B cell (primary cell): ENCODE measurements at regions not wholly inside any gene's neighbourhood (a gene's known extent, or its start where the extent isn't known, plus 50 kb on each side); places are given as distances from the start of the nearest gene placed in this dataset.

Experiments
- ATAC-seq: fragments of 200-7000 bp; cut with Tn5 transposase; one replicate; pipeline ENCODE4 v1.10.0; 2021; ENCODE audit warnings: low read depth, mild to moderate bottlenecking, moderate number of reproducible peaks, moderate library complexity
- CTCF ChIA-PET: fragments of 350-600 bp; sonication (Branson Sonifier 250); formaldehyde crosslinking; loops from one replicate; lab custom pipeline; 2021; ENCODE audit warnings: antibody characterized with exemption, inconsistent platforms; lab: Charles Lee
- POLR2A ChIA-PET: fragments of 350-600 bp; sonication (Branson Sonifier 250); formaldehyde crosslinking; loops from one replicate; lab custom pipeline; 2021; ENCODE audit warnings: antibody characterized with exemption; lab: Charles Lee
- DNase-seq: peaks from one replicate; pipeline ENCODE4 v3.0.0; 2013
- H2AFZ ChIP-seq: 2 replicates; pipeline ENCODE4 v1.6.1; 2012; ENCODE audit warnings: mild to moderate bottlenecking, low read depth, low read length; ENCODE audit not compliant: insufficient read depth, poor library complexity, severe bottlenecking
- H3K27ac ChIP-seq, 2 donors: 1 replicate in 1 of 2; 2 replicates in 1 of 2; pipeline ENCODE4 v1.5.1; 2012 to 2013; ENCODE audit warnings: low read length in 2 of 2, mild to moderate bottlenecking in 2 of 2, moderate library complexity in 1 of 2
- H3K27me3 ChIP-seq, 4 experiments: fragments of 200-600 bp in 1 of 4; sonication (generic) in 1 of 4; replicated peaks in 1 of 4; 1 replicate in 2 of 4; 2 replicates in 2 of 4; pipeline versions ENCODE4 v1.6.1 to v1.7.0; 2013 to 2016; ENCODE audit warnings: low read length in 3 of 4, mild to moderate bottlenecking in 2 of 4, mixed read lengths in 1 of 4, moderate library complexity in 1 of 4; ENCODE audit not compliant: insufficient read depth in 4 of 4, control insufficient read depth in 3 of 4; ENCODE audit errors: control extremely low read depth in 1 of 4
- H3K36me3 ChIP-seq, 2 experiments: replicated peaks in 1 of 2; 1 replicate in 1 of 2; 2 replicates in 1 of 2; pipeline versions ENCODE4 v1.6.1 to v1.7.1; 2013; ENCODE audit warnings: low read length in 1 of 2; ENCODE audit not compliant: insufficient read depth in 2 of 2, control insufficient read depth in 1 of 2; ENCODE audit errors: control extremely low read depth in 1 of 2, extremely low read depth in 1 of 2
- H3K4me1 ChIP-seq, 2 donors: fragments of 200-600 bp in 1 of 2; sonication (generic) in 1 of 2; 1 replicate in 1 of 2; 2 replicates in 1 of 2; pipeline versions ENCODE4 v1.5.1 to v1.6.1; 2013 to 2017; ENCODE audit warnings: low read length in 2 of 2; ENCODE audit not compliant: control insufficient read depth in 2 of 2, insufficient read depth in 2 of 2
- H3K4me2 ChIP-seq: replicated peaks from 2 replicates; pipeline ENCODE3; 2012; ENCODE audit warnings: mild to moderate bottlenecking, low read depth, low read length; ENCODE audit not compliant: poor library complexity, severe bottlenecking
- H3K4me3 ChIP-seq, 5 experiments: fragments of 200-600 bp in 1 of 5; sonication (generic) in 1 of 5; 1 replicate in 3 of 5; 2 replicates in 2 of 5; pipeline versions ENCODE4 v1.5.1 to v1.7.0; 2011 to 2016; ENCODE audit warnings: low read length in 4 of 5, mild to moderate bottlenecking in 4 of 5, low read depth in 2 of 5, control low read depth in 1 of 5, moderate library complexity in 1 of 5; ENCODE audit not compliant: insufficient read depth in 1 of 5; ENCODE audit errors: control extremely low read depth in 1 of 5, extremely low read depth in 1 of 5
- H3K79me2 ChIP-seq: fragments of 200-600 bp; sonication (generic); one replicate; pipeline ENCODE4 v1.6.0; 2016; ENCODE audit warnings: low read length; ENCODE audit not compliant: control insufficient read depth, insufficient read depth
- H3K9ac ChIP-seq: fragments of 200-600 bp; sonication (generic); 2 replicates; pipeline ENCODE4 v1.6.1; 2017; ENCODE audit warnings: mild to moderate bottlenecking, low read length, moderate library complexity
- H3K9me3 ChIP-seq, 3 donors: one replicate each; pipeline versions ENCODE4 v1.6.1 to v1.7.1; 2013; ENCODE audit warnings: low read length in 2 of 3; ENCODE audit not compliant: control insufficient read depth in 2 of 3, insufficient read depth in 1 of 3; ENCODE audit errors: control extremely low read depth in 1 of 3
- H4K20me1 ChIP-seq: 2 replicates; pipeline ENCODE4 v1.6.0; 2012; ENCODE audit warnings: mild to moderate bottlenecking, low read length; ENCODE audit not compliant: insufficient read depth, control insufficient read depth, poor library complexity, severe bottlenecking
- H3K27ac Mint-ChIP-seq: one replicate; pipeline ENCODE4 v1.8.0; 2021; ENCODE audit warnings: mixed read lengths
- H3K27me3 Mint-ChIP-seq: one replicate; pipeline ENCODE4 v1.8.0; 2021; ENCODE audit warnings: mixed read lengths
- H3K4me1 Mint-ChIP-seq: one replicate; pipeline ENCODE4 v1.8.0; 2021; ENCODE audit warnings: mixed read lengths
- H3K4me3 Mint-ChIP-seq: one replicate; pipeline ENCODE4 v1.8.0; 2021; ENCODE audit warnings: mixed read lengths
- H3K9me3 Mint-ChIP-seq: one replicate; pipeline ENCODE4 v1.8.0; 2022; ENCODE audit warnings: mixed read lengths; ENCODE audit not compliant: insufficient read depth
- EZH2 ChIP-seq: IDR thresholded peaks from 2 replicates; pipeline ENCODE4 v1.6.1; 2012; ENCODE audit warnings: borderline replicate concordance, low read depth, mild to moderate bottlenecking, moderate library complexity, low read length; ENCODE audit not compliant: insufficient read depth, poor library complexity, severe bottlenecking
- WGBS: methylation state at CpG from one replicate; pipeline ENCODE4 v1.1.5; 2013; ENCODE audit warnings: missing lambda C conversion rate; ENCODE audit not compliant: insufficient coverage; 5-methylcytosine and 5-hydroxymethylcytosine counted together
- intact Hi-C: fragments of 100-400 bp; cut with micrococcal nuclease; formaldehyde crosslinking; loops from one replicate; pipeline ENCODE4 v1.10.0; 2022
- TF ChIP-seq, protein P1 (sequence below): fragments of 200-600 bp; IDR thresholded peaks from one replicate; pipeline ENCODE4 v1.8.0; 2022; ENCODE audit warnings: antibody characterized with exemption, mild to moderate bottlenecking

DNA sequence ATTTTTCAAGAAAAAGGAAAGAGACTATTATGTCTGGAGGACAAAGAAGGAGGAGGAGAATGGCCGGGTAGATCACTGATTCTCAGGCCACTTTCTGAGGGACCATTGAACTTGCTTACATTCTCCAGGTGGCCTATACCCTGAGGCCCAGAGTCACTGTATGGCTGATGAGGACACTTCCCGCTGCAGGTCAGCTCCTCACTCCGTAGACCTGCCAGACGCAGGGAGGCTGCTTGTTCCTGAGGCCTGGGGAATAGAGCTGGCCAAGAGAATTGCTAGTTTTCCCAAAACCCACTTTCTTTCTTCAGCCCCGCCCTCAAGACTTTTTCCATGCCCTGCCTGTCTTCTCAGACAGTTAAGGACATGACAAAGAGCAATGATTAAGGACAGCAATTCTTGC, 510.5 kb upstream of the TBX3 start:
- Histone ChIP-seq H3K27ac (no peak overlapping the region), H3K4me3 (no peak overlapping the region)

GRCh38 chr12:115191342-115191741, 507.4 kb upstream of the TBX3 start:
- Histone ChIP-seq H3K9me3 (peaks cover 0 to 6% (median 3%) of the 10 kb centered on the region in 3 donors), H3K4me1 (no peaks in the 10 kb centered on the region), H3K4me3 (no peak overlapping the region), H2AFZ (no peak overlapping the region), H3K36me3 (no peaks in the 10 kb centered on the region), H3K79me2 (no peaks in the 10 kb centered on the region), H3K4me2 (no peak overlapping the region), H4K20me1 (no peaks in the 10 kb centered on the region), H3K27me3 (no peaks in the 10 kb centered on the region), H3K9ac (no peak overlapping the region), H3K27ac (no peak overlapping the region)
- ChIA-PET CTCF (no interaction called here), POLR2A (no interaction called here)
- H3K9me3 Mint-ChIP-seq, result peaks cover 2% of the 10 kb centered on the region
- H3K4me1 Mint-ChIP-seq, result no peaks in the 10 kb centered on the region
- H3K27ac Mint-ChIP-seq, result no peak overlapping the region
- ATAC-seq, result no peak
- no CpG with 5 or more reads among the region's 2 CpGs for WGBS
- DNase-seq, result no peak
- no peaks in the 10 kb centered on the region for H3K27me3 Mint-ChIP-seq
- TF ChIP-seq, protein P1, sequence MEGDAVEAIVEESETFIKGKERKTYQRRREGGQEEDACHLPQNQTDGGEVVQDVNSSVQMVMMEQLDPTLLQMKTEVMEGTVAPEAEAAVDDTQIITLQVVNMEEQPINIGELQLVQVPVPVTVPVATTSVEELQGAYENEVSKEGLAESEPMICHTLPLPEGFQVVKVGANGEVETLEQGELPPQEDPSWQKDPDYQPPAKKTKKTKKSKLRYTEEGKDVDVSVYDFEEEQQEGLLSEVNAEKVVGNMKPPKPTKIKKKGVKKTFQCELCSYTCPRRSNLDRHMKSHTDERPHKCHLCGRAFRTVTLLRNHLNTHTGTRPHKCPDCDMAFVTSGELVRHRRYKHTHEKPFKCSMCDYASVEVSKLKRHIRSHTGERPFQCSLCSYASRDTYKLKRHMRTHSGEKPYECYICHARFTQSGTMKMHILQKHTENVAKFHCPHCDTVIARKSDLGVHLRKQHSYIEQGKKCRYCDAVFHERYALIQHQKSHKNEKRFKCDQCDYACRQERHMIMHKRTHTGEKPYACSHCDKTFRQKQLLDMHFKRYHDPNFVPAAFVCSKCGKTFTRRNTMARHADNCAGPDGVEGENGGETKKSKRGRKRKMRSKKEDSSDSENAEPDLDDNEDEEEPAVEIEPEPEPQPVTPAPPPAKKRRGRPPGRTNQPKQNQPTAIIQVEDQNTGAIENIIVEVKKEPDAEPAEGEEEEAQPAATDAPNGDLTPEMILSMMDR, result no peak
- TF ChIP-seq EZH2, result no peak
- intact Hi-C loops, result no loop called here
- no peak overlapping the region for H3K4me3 Mint-ChIP-seq

More for the DNA sequence above, 510.5 kb upstream of the TBX3 start:
- no peaks in the 10 kb centered on the region for H4K20me1 ChIP-seq
- H3K9ac ChIP-seq, result no peak overlapping the region
- peaks cover 2% of the 10 kb centered on the region for H3K9me3 Mint-ChIP-seq
- no peak overlapping the region for H3K4me2 ChIP-seq
- ATAC-seq (no peak), DNase-seq (no peak)
- H2AFZ ChIP-seq, result no peak overlapping the region
- TF ChIP-seq, protein P1, result no peak
- no peak for TF ChIP-seq EZH2
- ChIA-PET CTCF (no interaction called here), POLR2A (no interaction called here)
- no peaks in the 10 kb centered on the region for H3K4me1 Mint-ChIP-seq
- no peaks in the 10 kb centered on the region for H3K27me3 Mint-ChIP-seq
- peaks cover 0 to 6% (median 3%) of the 10 kb centered on the region in 3 donors for H3K9me3 ChIP-seq
- intact Hi-C loops, result no loop called here
- H3K27me3 ChIP-seq, result no peaks in the 10 kb centered on the region
- H3K27ac Mint-ChIP-seq, result no peak overlapping the region
- H3K79me2 ChIP-seq, result no peaks in the 10 kb centered on the region
- no peaks in the 10 kb centered on the region for H3K36me3 ChIP-seq
- no peak overlapping the region for H3K4me3 Mint-ChIP-seq
- 90% methylated on average over 3 of the region's 5 CpGs for WGBS
- no peaks in the 10 kb centered on the region for H3K4me1 ChIP-seq
